Esophagus squamous epithelium (tissue), 5 donors: ENCODE measurements at regions not wholly inside any gene's neighbourhood (a gene's known extent, or its start where the extent isn't known, plus 50 kb on each side); places are given as distances from the start of the nearest gene placed in this dataset.
A peak's percentile ranks its signal among the peaks of the same experiment; 100 is the strongest.
"Not testable (repeated sequence)": the region's sequence is repeated elsewhere in the genome, so short reads cannot be mapped to it uniquely, and the experiment has no call there.

Experiments used
- DNase-seq: peaks from one replicate; lab custom pipeline; 2025; lab: John Stamatoyannopoulos, UW
- H3K27ac ChIP-seq, 4 donors: fragments of 200-600 bp; sonication (generic); one replicate each; pipeline ENCODE4 v1.5.1; 2016 to 2019; ENCODE audit warnings: mild to moderate bottlenecking in 1 of 4
- H3K27me3 ChIP-seq, 4 donors: fragments of 200-600 bp; sonication (generic); 1 replicate in 3 of 4; 2 replicates in 1 of 4; pipeline versions ENCODE4 v1.5.1 to v1.6.0; 2017 to 2021; ENCODE audit warnings: antibody characterized with exemption in 1 of 4
- H3K36me3 ChIP-seq, 3 donors: fragments of 200-600 bp; sonication (generic); one replicate each; pipeline ENCODE4 v1.5.1; 2016 to 2019
- H3K4me1 ChIP-seq, 3 donors: fragments of 200-600 bp; sonication (generic); one replicate each; pipeline ENCODE4 v1.5.1; 2017 to 2019
- H3K4me3 ChIP-seq, 4 donors: fragments of 200-600 bp; sonication (generic); 1 replicate in 3 of 4; 2 replicates in 1 of 4; pipeline ENCODE4 v1.5.1; 2016 to 2019; ENCODE audit warnings: mild to moderate bottlenecking in 2 of 4, moderate library complexity in 1 of 4
- H3K9me3 ChIP-seq, 3 donors: fragments of 200-600 bp; sonication (generic); one replicate each; pipeline ENCODE4 v1.5.1; 2016 to 2019
- CTCF ChIP-seq, 6 experiments: fragments of 450-650 bp in 4 of 6; fragments of 200-600 bp in 2 of 6; sonication (generic) in 2 of 6; IDR thresholded peaks; one replicate each; pipeline ENCODE4 v1.5.1; 2016 to 2019; ENCODE audit warnings: antibody characterized with exemption in 6 of 6, mild to moderate bottlenecking in 4 of 6, moderate library complexity in 4 of 6
- POLR2A ChIP-seq, 4 donors: fragments of 450-650 bp; IDR thresholded peaks; one replicate each; pipeline ENCODE4 v1.6.1; 2017; ENCODE audit warnings: antibody characterized with exemption in 4 of 4, mild to moderate bottlenecking in 4 of 4, moderate library complexity in 3 of 4
- WGBS, 2 donors: methylation state at CpG; one replicate each; pipeline ENCODE4 v1.1.5; 2018; 5-methylcytosine and 5-hydroxymethylcytosine counted together
- intact Hi-C: fragments of 100-400 bp; cut with DNase I; formaldehyde crosslinking; loops from one replicate; pipeline ENCODE4 v1.15.0; 2022
- donor health status: DM: yes; HTN: yes; CAD: no.

GRCh38 chr11:56843816-56844215 is 95.3 kb upstream of the OR9G4 start:
- TF ChIP-seq CTCF (IDR thresholded peaks at IDR 0.05) (no peak), POLR2A (IDR thresholded peaks at IDR 0.05) (no peak)
- Histone ChIP-seq H3K27me3 (no peaks in the 10 kb centered on the region), H3K27ac (no peak overlapping the region), H3K36me3 (no peaks in the 10 kb centered on the region), H3K4me3 (no peak overlapping the region), H3K9me3 (no peaks in the 10 kb centered on the region), H3K4me1 (peaks cover 0 to 5% (median 0%) of the 10 kb centered on the region in 3 donors)
- intact Hi-C loops: loop anchor here (5.0 kb wide), 1 partner anchor 403 kb away; no protein-coding TSS in a partner anchor
- 72 to 77% methylated on average over 2 of the region's 2 CpGs for WGBS, 2 donors
- DNase-seq: no peak

DNA sequence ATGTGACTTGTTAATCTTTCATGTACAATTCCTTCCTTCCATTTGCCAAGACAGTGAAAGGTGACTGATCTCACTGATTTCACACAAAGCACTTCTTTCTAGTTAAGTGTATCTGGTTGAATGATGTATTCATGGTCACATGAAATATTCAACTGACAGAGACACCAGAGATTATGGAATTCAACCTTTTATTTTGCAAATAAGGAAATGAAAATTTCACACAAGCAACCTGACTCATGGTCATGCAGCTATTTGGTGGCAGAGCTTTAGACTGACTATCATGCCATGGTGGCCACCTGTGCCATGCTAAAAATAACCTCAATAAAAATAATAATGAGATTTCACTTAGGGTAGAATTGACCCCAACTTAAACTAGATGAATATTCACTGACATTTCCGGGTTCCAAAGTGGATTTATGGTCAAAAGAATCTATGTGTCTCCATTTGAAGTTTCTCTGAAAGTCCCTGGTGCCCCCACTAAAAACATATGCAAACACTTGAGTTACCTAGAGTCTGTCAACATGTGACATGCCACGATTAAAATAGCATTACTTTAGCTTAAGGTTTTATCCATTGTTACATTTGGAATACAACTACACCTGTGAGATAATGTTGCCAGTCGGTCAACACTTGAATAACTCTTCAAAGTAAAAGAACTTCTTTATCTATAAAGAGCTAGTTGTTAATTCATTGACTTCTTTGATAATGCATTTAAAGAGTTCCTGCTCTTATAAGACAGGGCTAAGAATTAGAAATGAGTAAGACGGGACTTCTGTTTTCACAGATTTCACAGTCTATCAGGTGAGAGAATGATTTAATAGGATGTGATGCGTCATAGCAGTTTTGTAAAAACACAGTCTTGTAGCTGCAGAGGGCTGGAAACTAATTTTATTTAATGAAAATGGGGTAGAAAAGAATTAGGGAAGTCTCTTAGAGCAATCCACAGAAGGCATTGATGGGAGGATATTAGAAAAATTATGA is 94.6 kb upstream of the OR9G4 start:
- no peak for TF ChIP-seq CTCF (IDR thresholded peaks at IDR 0.05)
- TF ChIP-seq POLR2A (IDR thresholded peaks at IDR 0.05): no peak
- Histone ChIP-seq H3K9me3 (no peaks in the 10 kb centered on the region), H3K4me3 (no peak overlapping the region), H3K27ac (no peak overlapping the region), H3K27me3 (peaks cover 0 to 1% (median 0%) of the 10 kb centered on the region in 4 donors), H3K4me1 (peaks cover 0 to 5% (median 0%) of the 10 kb centered on the region in 3 donors), H3K36me3 (no peaks in the 10 kb centered on the region)
- DNase-seq: no peak
- intact Hi-C loops: loop anchor here (5.0 kb wide), 1 partner anchor 404 kb away; no protein-coding TSS in a partner anchor
- 59 to 63% methylated on average over 5 of the region's 5 CpGs for WGBS, 2 donors

DNA sequence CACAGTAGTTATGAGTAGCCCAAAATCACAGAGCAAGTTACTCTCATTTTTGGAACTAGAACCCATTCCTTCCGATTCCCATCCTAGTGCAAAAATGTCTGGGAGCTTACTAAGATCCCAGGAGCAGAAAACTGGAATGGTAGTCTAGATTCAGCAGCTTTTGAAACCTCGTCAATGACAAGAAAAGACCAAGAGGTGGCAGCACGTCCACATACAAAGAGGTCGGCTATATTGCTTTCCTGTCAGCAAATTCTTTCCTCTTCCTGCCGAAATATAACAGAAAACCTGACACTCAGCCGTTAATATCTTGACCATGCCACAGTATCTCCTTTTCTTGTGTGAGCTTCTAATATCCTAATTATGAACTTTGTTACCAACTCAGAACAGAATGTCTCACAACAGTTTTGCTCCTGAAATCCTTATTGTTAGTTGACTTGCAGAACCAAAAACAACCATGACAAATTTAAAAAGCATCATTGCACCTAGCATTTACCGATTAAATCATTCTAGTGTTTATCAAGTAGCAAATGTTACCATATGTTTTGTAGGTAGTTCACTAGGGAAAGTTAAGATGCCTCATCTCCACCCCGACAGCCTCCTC is 92.8 kb upstream of the OR9G4 start:
- TF ChIP-seq CTCF (IDR thresholded peaks at IDR 0.05): peak in 5 of 6 experiments; percentile 55 to 76 (median 66)
- TF ChIP-seq POLR2A (IDR thresholded peaks at IDR 0.05): no peak

DNA sequence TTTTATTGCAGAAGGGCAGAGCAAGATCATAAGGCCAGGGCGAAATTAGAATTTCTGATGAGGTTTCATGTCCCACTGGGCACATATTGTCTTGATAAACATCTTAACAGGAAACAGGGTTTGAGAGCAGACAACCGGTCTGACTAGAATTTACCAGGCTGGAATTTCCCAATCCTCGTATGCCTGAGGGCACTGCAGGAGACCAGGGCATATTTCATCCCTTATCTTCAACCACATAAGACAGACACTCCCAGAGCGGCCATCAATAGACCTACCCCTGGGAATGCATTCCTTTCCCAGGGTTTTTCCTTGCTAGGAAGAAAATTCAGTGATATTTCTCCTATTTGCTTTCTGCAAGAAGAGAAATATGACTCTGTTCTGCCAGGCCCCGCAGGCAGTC is 78.9 kb upstream of the OR9G4 start:
- H3K27ac ChIP-seq, H3K4me1 ChIP-seq, intact Hi-C loops, H3K36me3 ChIP-seq, H3K4me3 ChIP-seq, H3K9me3 ChIP-seq, H3K27me3 ChIP-seq, DNase-seq: not testable (repeated sequence)
- WGBS, 2 donors: 57 to 59% methylated on average over 4 to 5 of the region's 5 CpGs

More for the DNA sequence above, 92.8 kb upstream of the OR9G4 start:
- 14 to 24% methylated on average over 8 of the region's 8 CpGs for WGBS, 2 donors
- no peak overlapping the region for H3K27ac ChIP-seq
- no peaks in the 10 kb centered on the region for H3K9me3 ChIP-seq
- H3K4me1 ChIP-seq: peaks cover 0 to 5% (median 0%) of the 10 kb centered on the region in 3 donors
- DNase-seq: no peak
- H3K4me3 ChIP-seq: no peak overlapping the region
- peaks cover 0 to 4% (median 0%) of the 10 kb centered on the region in 4 donors for H3K27me3 ChIP-seq
- no peaks in the 10 kb centered on the region for H3K36me3 ChIP-seq
- intact Hi-C loops: loop anchor here (5.0 kb wide), 1 partner anchor 406 kb away; no protein-coding TSS in a partner anchor

DNA sequence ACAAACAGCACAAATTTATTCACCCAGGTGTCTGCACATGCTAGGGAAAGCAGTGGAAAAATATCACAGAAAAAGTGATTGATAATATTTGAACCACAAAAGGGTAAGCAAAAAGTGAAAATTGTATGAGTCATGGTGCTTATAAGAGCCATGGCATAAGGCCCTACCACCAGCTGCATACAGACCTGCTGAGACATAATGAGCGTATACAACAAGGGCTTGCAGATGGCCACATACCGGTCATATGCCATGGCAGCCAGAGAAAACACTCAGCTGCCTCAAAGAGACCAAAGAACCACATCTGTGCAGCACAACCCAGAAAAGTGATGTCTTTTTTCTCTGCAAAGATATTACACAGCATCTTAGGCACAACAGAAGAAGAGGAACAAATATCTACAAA is 71.4 kb upstream of the OR9G4 start:
- intact Hi-C loops: no loop called here

More for the DNA sequence above, 71.4 kb upstream of the OR9G4 start:
- H3K4me3 ChIP-seq: no peak overlapping the region
- 32 to 73% methylated on average over 2 of the region's 2 CpGs for WGBS, 2 donors
- TF ChIP-seq CTCF (IDR thresholded peaks at IDR 0.05) (no peak), POLR2A (IDR thresholded peaks at IDR 0.05) (no peak)
- no peaks in the 10 kb centered on the region for H3K27me3 ChIP-seq
- H3K4me1 ChIP-seq: no peaks in the 10 kb centered on the region
- no peaks in the 10 kb centered on the region for H3K36me3 ChIP-seq
- DNase-seq: no peak
- H3K27ac ChIP-seq: no peak overlapping the region
- H3K9me3 ChIP-seq: no peaks in the 10 kb centered on the region
